ENCODE measurements at regions not wholly inside any gene's neighbourhood (a gene's known extent, or its start where the extent isn't known, plus 50 kb on each side); places are given as distances from the start of the nearest gene placed in this dataset.

DNA sequence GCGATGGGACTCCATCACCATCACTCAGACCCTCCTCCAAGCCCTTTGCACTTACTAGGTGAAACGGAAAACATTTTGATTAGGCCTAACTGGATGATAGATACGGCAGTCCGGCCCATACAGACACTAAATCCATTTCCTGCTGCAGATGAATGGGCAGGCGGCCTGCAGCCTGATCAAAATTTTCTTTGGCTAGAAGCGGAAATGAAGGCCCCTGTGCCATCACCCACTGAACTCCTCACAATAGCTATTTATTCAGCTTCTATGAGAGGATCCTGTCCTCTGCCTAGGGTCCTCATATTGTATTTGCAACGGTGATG is 200.5 kb downstream of the OMA1 start:
- TF ChIP-seq CTCF (conservative IDR thresholded peaks at IDR 0.05) (no peak), EZH2 (IDR thresholded peaks at IDR 0.05; ENCODE audit: low read depth) (no peak)

All from PC-9 (cell line).